Panc1 (cell line): ENCODE measurements at regions not wholly inside any gene's neighbourhood (a gene's known extent, or its start where the extent isn't known, plus 50 kb on each side); places are given as distances from the start of the nearest gene placed in this dataset.
"Not testable (repeated sequence)": the region's sequence is repeated elsewhere in the genome, so short reads cannot be mapped to it uniquely, and the experiment has no call there.

Experiments
- ATAC-seq: fragments of 200-7000 bp; cut with Tn5 transposase; 2 replicates; pipeline ENCODE4 v1.9.1; 2020; ENCODE audit warnings: mild to moderate bottlenecking, moderate library complexity
- BruUV-seq: library from RNA; stranded (reverse); fragments of 400-500 nt; replicated peaks from 2 replicates; lab custom pipeline; 2021; lab: Mats Ljungman, UMichigan
- CTCF ChIA-PET: fragments of 300-600 bp; sonication (Branson Sonifier 250); formaldehyde crosslinking; loops from one replicate; lab custom pipeline; 2022; ENCODE audit warnings: antibody characterized with exemption; lab: Charles Lee
- POLR2A ChIA-PET: fragments of 300-600 bp; sonication (Branson Sonifier 250); formaldehyde crosslinking; loops from one replicate; lab custom pipeline; 2022; ENCODE audit warnings: antibody characterized with exemption; lab: Charles Lee
- DNase-seq: peaks from one replicate; pipeline ENCODE4 v3.0.0-alpha.2; 2010; ENCODE audit warnings: low read depth, low spot score
- H3K27ac ChIP-seq: 2 replicates; pipeline ENCODE4 v1.5.1; 2011; ENCODE audit warnings: mild to moderate bottlenecking, low read length, inconsistent platforms
- H3K27me3 ChIP-seq: fragments of 200-500 bp; sonication (Bioruptor generic); 2 replicates; pipeline ENCODE4 v1.6.0; 2014; ENCODE audit warnings: low read length, inconsistent platforms; ENCODE audit not compliant: control insufficient read depth, insufficient read depth
- H3K36me3 ChIP-seq: fragments of 200-500 bp; sonication (Bioruptor generic); 2 replicates; pipeline ENCODE4 v1.5.1; 2014; ENCODE audit warnings: inconsistent platforms, mild to moderate bottlenecking, low read length, moderate library complexity; ENCODE audit not compliant: control insufficient read depth, insufficient read depth
- H3K4me1 ChIP-seq: 2 replicates; pipeline ENCODE4 v1.5.1; 2011; ENCODE audit warnings: inconsistent platforms, mild to moderate bottlenecking, low read length, moderate library complexity; ENCODE audit not compliant: control insufficient read depth, insufficient read depth
- H3K4me3 ChIP-seq, 2 experiments: 2 replicates each; pipeline ENCODE4 v1.5.1; 2011 to 2012; ENCODE audit warnings: low read depth in 2 of 2, low read length in 2 of 2, mild to moderate bottlenecking in 2 of 2, inconsistent platforms in 1 of 2, moderate library complexity in 1 of 2
- H3K9me3 ChIP-seq: fragments of 200-500 bp; sonication (Bioruptor generic); 2 replicates; pipeline ENCODE4 v1.5.1; 2014; ENCODE audit warnings: low read depth, mild to moderate bottlenecking, inconsistent platforms, low read length, moderate library complexity; ENCODE audit not compliant: control insufficient read depth, insufficient read depth
- CTCF ChIP-seq: fragments of 450-650 bp; IDR thresholded peaks from 2 replicates; pipeline ENCODE4 v1.5.1; 2017; ENCODE audit warnings: mild to moderate bottlenecking
- POLR2AphosphoS5 ChIP-seq: IDR thresholded peaks from 2 replicates; pipeline ENCODE4 v1.6.1; 2012; ENCODE audit warnings: mild to moderate bottlenecking, low read depth, low read length, moderate library complexity
- SIN3A ChIP-seq: IDR thresholded peaks from 2 replicates; pipeline ENCODE4 v1.6.1; 2012; ENCODE audit warnings: low read depth, mild to moderate bottlenecking, low read length, moderate library complexity, borderline replicate concordance; ENCODE audit not compliant: insufficient read depth
- TCF7L2 ChIP-seq: IDR thresholded peaks from 2 replicates; pipeline ENCODE4 v1.6.1; 2011; ENCODE audit warnings: mild to moderate bottlenecking, low read depth, low read length, inconsistent platforms
- in situ Hi-C: cut with HindIII; loops from 2 replicates; pipeline ENCODE4 v1.10.0; 2016; ENCODE audit warnings: low sequenced_read_pairs, low pct_unique_long_range_greater_than_20kb
- intact Hi-C: fragments of 100-400 bp; cut with micrococcal nuclease; formaldehyde crosslinking; loops from one replicate; pipeline ENCODE4 v1.10.0; 2022; ENCODE audit not compliant: unreplicated experiment
- TF ChIP-seq, protein P1 (sequence below), 2 experiments: IDR thresholded peaks; 2 replicates each; pipeline ENCODE4 v1.6.1; 2011 to 2012; ENCODE audit warnings: low read depth in 2 of 2, control low read depth in 1 of 2, low read length in 1 of 2, mild to moderate bottlenecking in 1 of 2, moderate library complexity in 1 of 2; ENCODE audit not compliant: insufficient read depth in 1 of 2

GRCh38 chr4:169327951-169328350 lies 57.2 kb upstream of the SH3RF1 start:
- TF ChIP-seq SIN3A, result no peak
- no peak for TF ChIP-seq CTCF
- TF ChIP-seq, protein P1, sequence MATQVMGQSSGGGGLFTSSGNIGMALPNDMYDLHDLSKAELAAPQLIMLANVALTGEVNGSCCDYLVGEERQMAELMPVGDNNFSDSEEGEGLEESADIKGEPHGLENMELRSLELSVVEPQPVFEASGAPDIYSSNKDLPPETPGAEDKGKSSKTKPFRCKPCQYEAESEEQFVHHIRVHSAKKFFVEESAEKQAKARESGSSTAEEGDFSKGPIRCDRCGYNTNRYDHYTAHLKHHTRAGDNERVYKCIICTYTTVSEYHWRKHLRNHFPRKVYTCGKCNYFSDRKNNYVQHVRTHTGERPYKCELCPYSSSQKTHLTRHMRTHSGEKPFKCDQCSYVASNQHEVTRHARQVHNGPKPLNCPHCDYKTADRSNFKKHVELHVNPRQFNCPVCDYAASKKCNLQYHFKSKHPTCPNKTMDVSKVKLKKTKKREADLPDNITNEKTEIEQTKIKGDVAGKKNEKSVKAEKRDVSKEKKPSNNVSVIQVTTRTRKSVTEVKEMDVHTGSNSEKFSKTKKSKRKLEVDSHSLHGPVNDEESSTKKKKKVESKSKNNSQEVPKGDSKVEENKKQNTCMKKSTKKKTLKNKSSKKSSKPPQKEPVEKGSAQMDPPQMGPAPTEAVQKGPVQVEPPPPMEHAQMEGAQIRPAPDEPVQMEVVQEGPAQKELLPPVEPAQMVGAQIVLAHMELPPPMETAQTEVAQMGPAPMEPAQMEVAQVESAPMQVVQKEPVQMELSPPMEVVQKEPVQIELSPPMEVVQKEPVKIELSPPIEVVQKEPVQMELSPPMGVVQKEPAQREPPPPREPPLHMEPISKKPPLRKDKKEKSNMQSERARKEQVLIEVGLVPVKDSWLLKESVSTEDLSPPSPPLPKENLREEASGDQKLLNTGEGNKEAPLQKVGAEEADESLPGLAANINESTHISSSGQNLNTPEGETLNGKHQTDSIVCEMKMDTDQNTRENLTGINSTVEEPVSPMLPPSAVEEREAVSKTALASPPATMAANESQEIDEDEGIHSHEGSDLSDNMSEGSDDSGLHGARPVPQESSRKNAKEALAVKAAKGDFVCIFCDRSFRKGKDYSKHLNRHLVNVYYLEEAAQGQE (IDR thresholded peaks at IDR 0.05; ENCODE audit: insufficient read depth in 1 of 2, low read depth in 2 of 2, low read length in 1 of 2), result no peak
- no peak for TF ChIP-seq TCF7L2
- TF ChIP-seq POLR2AphosphoS5, result no peak
- no TSS peak for BruUV-seq

DNA sequence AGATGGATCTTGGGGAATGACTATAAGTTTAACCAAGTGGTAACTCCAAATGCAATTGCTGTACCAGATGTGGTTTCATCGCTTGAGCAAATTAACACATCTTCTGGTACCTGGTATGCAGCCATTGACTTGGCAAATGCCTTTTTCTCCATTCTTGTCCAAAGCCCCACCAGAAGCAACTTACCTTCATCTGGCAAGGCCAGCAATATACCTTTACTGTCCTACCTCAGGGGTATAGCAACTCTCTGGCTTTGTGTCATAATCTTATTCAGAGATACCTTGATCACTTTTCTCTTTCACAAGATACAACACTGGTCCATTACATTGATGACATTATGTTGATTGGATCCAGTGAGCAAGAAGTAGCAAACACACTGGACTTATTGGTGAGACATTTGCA lies 53.2 kb upstream of the SH3RF1 start:
- H3K4me3 ChIP-seq, H3K36me3 ChIP-seq, in situ Hi-C loops, DNase-seq, BruUV-seq, H3K27me3 ChIP-seq, H3K9me3 ChIP-seq, intact Hi-C loops, ATAC-seq, CTCF ChIA-PET, POLR2A ChIA-PET, H3K4me1 ChIP-seq, H3K27ac ChIP-seq: not testable (repeated sequence)

More at GRCh38 chr4:169327951-169328350, 57.2 kb upstream of the SH3RF1 start:
- intact Hi-C loops (no loop called here), in situ Hi-C loops (no loop called here)
- no peaks in the 10 kb centered on the region for H3K4me1 ChIP-seq
- no peaks in the 10 kb centered on the region for H3K9me3 ChIP-seq
- ChIA-PET POLR2A (no interaction called here), CTCF (no interaction called here)
- no peaks in the 10 kb centered on the region for H3K36me3 ChIP-seq
- H3K4me3 ChIP-seq, result no peak overlapping the region
- no peak for ATAC-seq
- DNase-seq, result no peak
- H3K27me3 ChIP-seq, result no peaks in the 10 kb centered on the region
- no peak overlapping the region for H3K27ac ChIP-seq

DNA sequence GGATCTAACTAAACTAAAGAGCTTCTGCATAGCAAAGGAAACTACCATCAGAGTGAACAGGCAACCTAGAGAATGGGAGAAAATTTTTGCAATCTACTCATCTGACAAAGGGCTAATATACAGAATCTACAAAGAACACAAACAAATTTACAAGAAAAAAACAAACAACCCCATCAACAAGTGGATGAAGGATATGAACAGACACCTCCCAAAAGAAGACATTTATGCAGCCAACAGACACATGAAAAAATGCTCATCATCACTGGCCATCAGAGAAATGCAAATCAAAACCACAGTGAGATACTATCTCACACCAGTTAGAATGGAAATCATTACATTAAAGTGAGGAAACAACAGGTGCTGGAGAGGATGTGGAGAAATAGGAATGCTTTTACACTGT lies 52.1 kb upstream of the SH3RF1 start:
- POLR2A ChIA-PET, H3K27me3 ChIP-seq, H3K9me3 ChIP-seq, DNase-seq, ATAC-seq, CTCF ChIA-PET, BruUV-seq, intact Hi-C loops, H3K4me1 ChIP-seq, H3K27ac ChIP-seq, in situ Hi-C loops, H3K36me3 ChIP-seq, H3K4me3 ChIP-seq: not testable (repeated sequence)
